Lower leg skin (tissue), 4 donors: ENCODE measurements at regions not wholly inside any gene's neighbourhood (a gene's known extent, or its start where the extent isn't known, plus 50 kb on each side); places are given as distances from the start of the nearest gene placed in this dataset.
A peak's percentile ranks its signal among the peaks of the same experiment; 100 is the strongest.

Experiments used
- DNase-seq, 2 donors: peaks; one replicate each; pipeline ENCODE4 v3.0.0-alpha.2; 2019; ENCODE audit warnings: low spot score in 2 of 2
- H3K4me3 ChIP-seq: fragments of 200-600 bp; sonication (generic); 2 replicates; pipeline ENCODE4 v1.5.1; 2017; ENCODE audit warnings: mild to moderate bottlenecking, low read depth; ENCODE audit not compliant: poor library complexity, severe bottlenecking
- POLR2A ChIP-seq, 2 donors: fragments of 450-650 bp; IDR thresholded peaks; one replicate each; pipeline ENCODE4 v1.6.1; 2016 to 2017; ENCODE audit warnings: antibody characterized with exemption in 2 of 2, mild to moderate bottlenecking in 1 of 2, moderate library complexity in 1 of 2
- WGBS, 2 donors: methylation state at CpG; one replicate each; pipeline ENCODE4 v1.1.5; 2018; 5-methylcytosine and 5-hydroxymethylcytosine counted together
- intact Hi-C: fragments of 100-400 bp; cut with DNase I; formaldehyde crosslinking; loops from one replicate; pipeline ENCODE4 v1.15.0; 2023; ENCODE audit warnings: low total_unique reads
- TF ChIP-seq, protein P1 (sequence below), 3 donors: fragments of 450-650 bp; IDR thresholded peaks; one replicate each; pipeline ENCODE4 v1.5.1; 2016; ENCODE audit warnings: antibody characterized with exemption in 3 of 3, mild to moderate bottlenecking in 3 of 3, moderate library complexity in 2 of 3

DNA sequence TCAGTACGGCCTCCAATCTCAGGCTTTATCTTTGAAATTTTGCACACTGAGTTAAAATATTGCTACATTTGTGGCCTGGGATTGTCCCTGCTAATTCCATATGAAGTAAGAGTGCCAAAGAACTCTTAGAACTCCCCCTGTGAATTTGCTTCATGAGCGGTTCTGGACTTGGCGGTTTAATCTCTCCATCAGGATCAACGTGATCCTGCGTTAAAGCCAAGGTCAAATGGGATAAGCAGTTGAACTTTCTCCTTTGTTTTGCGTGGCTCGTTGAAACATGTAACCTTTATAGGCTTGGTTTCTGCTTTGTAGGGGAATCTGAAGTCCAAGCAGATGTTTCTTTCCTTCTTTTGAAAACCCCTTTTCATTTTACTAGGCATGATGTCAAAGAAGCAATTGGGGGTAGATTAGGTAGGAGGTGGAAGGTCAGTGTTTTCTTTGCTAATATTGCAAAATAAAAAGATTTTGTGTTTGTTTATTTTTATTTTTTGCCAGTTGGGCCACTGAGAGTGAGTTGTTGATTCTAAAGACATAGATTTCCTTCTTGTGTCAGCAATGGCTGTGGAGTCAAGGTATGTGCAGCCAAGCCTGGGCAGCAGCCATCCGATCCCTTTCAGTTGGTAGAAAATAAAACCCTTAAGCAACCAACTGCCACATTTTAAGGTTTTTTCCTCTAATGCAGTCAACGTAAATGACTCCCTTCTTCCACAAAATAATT, 390.8 kb downstream of the NNT start:
- no peak overlapping the region for H3K4me3 ChIP-seq
- TF ChIP-seq, protein P1, sequence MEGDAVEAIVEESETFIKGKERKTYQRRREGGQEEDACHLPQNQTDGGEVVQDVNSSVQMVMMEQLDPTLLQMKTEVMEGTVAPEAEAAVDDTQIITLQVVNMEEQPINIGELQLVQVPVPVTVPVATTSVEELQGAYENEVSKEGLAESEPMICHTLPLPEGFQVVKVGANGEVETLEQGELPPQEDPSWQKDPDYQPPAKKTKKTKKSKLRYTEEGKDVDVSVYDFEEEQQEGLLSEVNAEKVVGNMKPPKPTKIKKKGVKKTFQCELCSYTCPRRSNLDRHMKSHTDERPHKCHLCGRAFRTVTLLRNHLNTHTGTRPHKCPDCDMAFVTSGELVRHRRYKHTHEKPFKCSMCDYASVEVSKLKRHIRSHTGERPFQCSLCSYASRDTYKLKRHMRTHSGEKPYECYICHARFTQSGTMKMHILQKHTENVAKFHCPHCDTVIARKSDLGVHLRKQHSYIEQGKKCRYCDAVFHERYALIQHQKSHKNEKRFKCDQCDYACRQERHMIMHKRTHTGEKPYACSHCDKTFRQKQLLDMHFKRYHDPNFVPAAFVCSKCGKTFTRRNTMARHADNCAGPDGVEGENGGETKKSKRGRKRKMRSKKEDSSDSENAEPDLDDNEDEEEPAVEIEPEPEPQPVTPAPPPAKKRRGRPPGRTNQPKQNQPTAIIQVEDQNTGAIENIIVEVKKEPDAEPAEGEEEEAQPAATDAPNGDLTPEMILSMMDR (IDR thresholded peaks at IDR 0.05) = no peak
- TF ChIP-seq POLR2A (IDR thresholded peaks at IDR 0.05) = no peak
- no peak for DNase-seq
- WGBS, 2 donors = 81 to 82% methylated on average over 9 of the region's 9 CpGs
- intact Hi-C loops = no loop called here

DNA sequence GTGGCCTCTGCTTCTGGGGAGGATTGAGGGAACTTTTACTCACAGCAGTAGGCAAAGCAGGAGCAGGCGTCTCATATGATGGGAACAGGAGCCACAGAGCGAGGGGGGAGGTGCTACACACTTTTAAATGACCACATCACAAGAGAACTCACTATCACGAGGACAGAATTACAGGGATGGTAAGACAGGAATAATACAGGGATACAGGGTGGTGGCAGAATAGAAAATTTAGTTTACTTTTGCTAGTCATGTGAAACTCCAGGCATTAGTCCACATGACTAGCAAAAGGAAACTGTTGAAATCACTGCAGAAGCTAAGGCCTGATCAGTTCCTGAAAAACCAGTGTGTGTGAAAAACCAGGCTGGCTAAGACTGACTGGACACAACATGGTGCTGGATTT, 382.4 kb downstream of the NNT start:
- WGBS, 2 donors = 73 to 77% methylated on average over 3 of the region's 3 CpGs
- TF ChIP-seq, protein P1 (IDR thresholded peaks at IDR 0.05) = no peak
- no peak for TF ChIP-seq POLR2A (IDR thresholded peaks at IDR 0.05)
- no peak for DNase-seq
- H3K4me3 ChIP-seq = no peak overlapping the region
- intact Hi-C loops = no loop called here

DNA sequence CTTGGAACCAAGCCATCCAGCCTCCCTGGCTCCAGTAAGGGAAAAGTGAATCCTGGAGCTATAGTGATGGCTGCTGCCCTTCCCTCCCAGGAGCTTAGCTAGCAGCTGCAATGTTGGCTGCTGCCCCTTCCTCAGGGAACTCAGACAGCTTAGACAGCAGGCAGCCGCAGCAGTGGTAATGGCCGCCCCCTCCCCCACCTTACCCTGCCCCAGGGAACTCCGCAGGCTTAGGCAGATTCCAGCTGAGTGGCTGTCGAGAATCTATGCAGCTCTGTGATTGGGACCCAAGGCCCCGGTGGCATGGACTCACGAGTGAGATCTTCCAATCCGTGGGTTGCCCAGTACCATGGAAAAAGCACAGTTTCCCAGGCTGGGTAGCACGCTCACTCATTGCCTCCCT, 378.6 kb downstream of the NNT start:
- WGBS, 2 donors = 87 to 91% methylated on average over 8 of the region's 8 CpGs
- H3K4me3 ChIP-seq = no peak overlapping the region
- intact Hi-C loops = no loop called here
- TF ChIP-seq POLR2A (IDR thresholded peaks at IDR 0.05) = no peak
- TF ChIP-seq, protein P1 (IDR thresholded peaks at IDR 0.05) = no peak
- peak in 1 of 2 donors; percentile 79 for DNase-seq

DNA sequence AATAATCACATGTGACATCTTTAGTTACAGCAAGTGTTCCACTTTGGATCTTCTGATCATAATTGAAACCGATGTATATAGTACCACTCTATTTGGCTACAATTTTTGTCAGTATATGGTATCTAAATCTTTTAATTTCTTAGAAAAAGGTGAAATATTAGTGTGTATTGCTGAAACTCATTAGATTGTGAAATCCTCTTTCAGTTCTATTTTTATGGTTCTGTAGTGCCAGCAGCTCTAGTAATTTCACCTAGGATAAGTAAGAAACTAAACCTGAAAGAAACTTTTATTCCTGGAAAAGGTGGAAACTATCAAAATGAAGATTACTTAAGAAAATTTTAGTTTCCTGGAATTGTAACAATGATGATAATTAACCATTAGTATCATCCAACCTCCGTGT, 370.9 kb downstream of the NNT start:
- 82 to 84% methylated on average over 2 of the region's 2 CpGs for WGBS, 2 donors
- TF ChIP-seq POLR2A (IDR thresholded peaks at IDR 0.05) = no peak
- TF ChIP-seq, protein P1 (IDR thresholded peaks at IDR 0.05) = no peak
- no peak for DNase-seq
- intact Hi-C loops = no loop called here
- H3K4me3 ChIP-seq = no peak overlapping the region

DNA sequence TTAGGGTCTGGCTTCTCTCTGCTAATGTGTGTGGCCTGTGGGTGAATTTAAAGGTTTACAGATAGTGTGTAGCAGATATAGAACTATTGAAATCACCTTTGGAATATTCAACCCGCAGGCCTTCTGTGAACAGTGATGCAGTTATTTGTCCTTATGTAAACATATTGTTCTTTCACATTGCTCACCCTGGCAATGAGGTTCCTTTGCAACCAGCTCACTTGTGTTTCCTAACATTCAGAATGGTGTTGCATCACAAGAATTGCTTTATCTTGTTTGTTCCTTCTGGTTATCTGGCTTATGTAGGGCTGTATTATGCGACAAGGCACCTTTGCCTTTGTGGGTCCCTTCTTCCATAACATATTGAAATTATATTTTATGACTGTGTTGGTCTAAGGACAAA, 370.3 kb downstream of the NNT start:
- DNase-seq = no peak
- 88 to 93% methylated on average over 2 of the region's 2 CpGs for WGBS, 2 donors
- intact Hi-C loops = no loop called here
- TF ChIP-seq, protein P1 (IDR thresholded peaks at IDR 0.05) = no peak
- no peak for TF ChIP-seq POLR2A (IDR thresholded peaks at IDR 0.05)
- H3K4me3 ChIP-seq = no peak overlapping the region

DNA sequence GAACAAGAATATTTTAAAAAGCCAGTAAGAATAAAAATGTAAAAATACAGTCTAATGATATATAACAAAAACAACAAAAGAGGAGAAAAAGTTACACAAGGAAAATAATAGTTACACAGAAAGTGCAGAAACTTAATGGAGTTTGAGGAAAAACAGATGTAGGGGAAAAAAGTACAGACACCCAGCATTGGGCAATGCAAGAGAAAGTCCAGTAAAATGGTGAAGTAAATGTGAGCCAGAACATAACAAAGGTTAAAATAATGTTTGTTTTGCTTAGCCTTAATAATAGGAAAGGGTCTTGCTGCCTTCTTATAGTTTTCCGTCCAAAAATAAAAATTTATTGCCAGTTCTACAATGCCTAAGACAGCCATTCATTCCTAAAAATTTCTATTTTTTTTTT, 364.2 kb downstream of the NNT start:
- 60 to 81% methylated on average over 1 of the region's 1 CpG for WGBS, 2 donors
- no peak for TF ChIP-seq POLR2A (IDR thresholded peaks at IDR 0.05)
- TF ChIP-seq, protein P1 (IDR thresholded peaks at IDR 0.05) = no peak
- no peak for DNase-seq
- H3K4me3 ChIP-seq = no peak overlapping the region
- intact Hi-C loops = no loop called here
